Spinal cord (tissue), 9 donors: ENCODE measurements at regions not wholly inside any gene's neighbourhood (a gene's known extent, or its start where the extent isn't known, plus 50 kb on each side); places are given as distances from the start of the nearest gene placed in this dataset.

ENCODE experiments used
- DNase-seq, 6 donors: peaks; one replicate each; pipeline versions ENCODE4 v3.0.0 to v3.0.0-alpha.2; 2013 to 2015; ENCODE audit warnings: low spot score in 6 of 6, low read depth in 4 of 6
- H3K27ac ChIP-seq: one replicate; pipeline ENCODE4 v1.5.1; 2013; ENCODE audit warnings: low read depth, low read length, control low read depth
- H3K27me3 ChIP-seq: one replicate; pipeline ENCODE4 v1.6.1; 2013; ENCODE audit warnings: low read length; ENCODE audit not compliant: control insufficient read depth, insufficient read depth
- H3K36me3 ChIP-seq: one replicate; pipeline ENCODE4 v1.6.1; 2013; ENCODE audit warnings: low read length; ENCODE audit not compliant: control insufficient read depth, insufficient read depth
- H3K4me1 ChIP-seq: one replicate; pipeline ENCODE4 v1.6.1; 2013; ENCODE audit warnings: low read length; ENCODE audit not compliant: control insufficient read depth, insufficient read depth
- H3K4me3 ChIP-seq: one replicate; pipeline ENCODE4 v1.5.1; 2013; ENCODE audit warnings: low read depth, low read length, control low read depth
- H3K9me3 ChIP-seq: one replicate; pipeline ENCODE4 v1.6.1; 2013; ENCODE audit warnings: low read length; ENCODE audit not compliant: control insufficient read depth, insufficient read depth
- WGBS: methylation state at CpG from one replicate; pipeline ENCODE4 v1.1.5; 2013; ENCODE audit warnings: missing lambda C conversion rate; ENCODE audit not compliant: insufficient coverage; 5-methylcytosine and 5-hydroxymethylcytosine counted together
- donor health status: healthy.

DNA sequence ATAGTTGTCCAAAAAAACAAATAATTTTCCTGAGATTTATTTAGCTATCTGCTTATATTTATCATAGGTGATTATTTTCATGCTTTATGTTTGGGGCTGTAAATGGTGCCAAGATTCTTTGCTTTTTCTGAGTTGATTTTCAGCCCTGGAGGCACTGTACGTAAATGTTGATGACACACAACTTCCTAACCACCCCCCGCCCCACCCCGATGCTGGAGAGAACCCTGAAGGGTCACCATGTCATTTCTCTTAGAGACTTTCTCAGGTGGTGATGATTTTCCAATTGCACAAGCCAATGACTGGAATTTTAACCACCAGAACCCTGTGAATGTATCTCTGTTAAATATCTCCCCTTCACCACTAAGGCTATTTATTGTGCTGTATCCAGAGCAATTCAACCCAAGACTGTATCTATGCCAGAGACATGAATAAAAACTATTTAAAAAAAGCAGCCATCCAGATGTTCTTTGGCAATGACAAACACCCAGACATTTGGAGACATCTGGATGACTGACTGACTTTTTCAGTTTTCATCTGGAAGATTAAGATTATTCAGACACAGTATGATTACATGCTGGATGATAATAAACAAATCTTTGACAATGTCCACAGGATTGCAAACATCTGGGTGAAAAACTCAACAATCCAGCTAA is 346.0 kb downstream of the LMX1A start:
- Histone ChIP-seq H3K27ac (no peak overlapping the region), H3K9me3 (no peaks in the 10 kb centered on the region), H3K27me3 (no peaks in the 10 kb centered on the region), H3K4me1 (no peaks in the 10 kb centered on the region), H3K4me3 (no peak overlapping the region), H3K36me3 (no peaks in the 10 kb centered on the region)
- WGBS, result 100% methylated on average over 1 of the region's 3 CpGs
- DNase-seq, result no peak

DNA sequence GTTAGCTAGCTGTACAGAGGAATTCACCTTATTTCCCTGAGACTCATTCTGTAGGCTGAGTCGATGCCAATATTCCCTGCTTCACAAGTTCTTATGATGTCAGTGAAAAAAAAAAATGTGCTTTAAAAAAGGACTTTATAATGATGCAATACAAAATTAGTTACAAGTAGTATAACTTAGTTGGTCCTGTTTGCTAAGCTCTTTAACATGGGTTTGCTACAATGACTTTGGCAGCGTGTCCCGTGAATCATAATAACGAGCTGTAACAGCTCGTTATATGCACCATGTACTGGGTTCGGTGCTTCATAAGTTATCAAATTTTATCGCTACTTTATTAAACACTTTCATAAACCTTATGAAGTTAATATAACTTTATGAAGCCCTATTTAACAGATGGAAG is 349.7 kb downstream of the LMX1A start:
- DNase-seq, result peak in 1 of 6 donors; percentile 23
- Histone ChIP-seq H3K36me3 (no peaks in the 10 kb centered on the region), H3K4me1 (no peaks in the 10 kb centered on the region), H3K27ac (no peak overlapping the region), H3K27me3 (no peaks in the 10 kb centered on the region), H3K4me3 (no peak overlapping the region), H3K9me3 (no peaks in the 10 kb centered on the region)
- 73% methylated on average over 3 of the region's 7 CpGs for WGBS

DNA sequence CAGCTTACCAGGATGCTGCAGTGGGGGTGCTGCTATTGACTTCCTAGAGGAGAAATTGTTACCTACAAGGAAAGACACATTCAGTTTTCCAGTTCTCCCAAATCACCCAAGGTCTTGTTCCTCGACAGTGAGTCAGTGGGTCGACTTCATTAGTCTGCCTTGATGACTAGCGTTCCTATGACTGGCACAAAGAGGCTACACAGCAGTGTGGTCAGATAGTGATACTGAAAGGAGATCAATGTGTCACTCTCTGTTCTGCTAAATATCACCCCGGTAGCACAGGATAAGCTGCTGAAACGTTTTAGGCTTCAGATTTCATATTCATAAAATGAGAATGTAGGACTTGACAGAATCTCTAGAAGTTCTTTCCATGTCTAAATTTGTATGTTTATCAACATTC is 357.4 kb downstream of the LMX1A start:
- H3K27ac ChIP-seq, result no peak overlapping the region
- no peaks in the 10 kb centered on the region for H3K36me3 ChIP-seq
- no peaks in the 10 kb centered on the region for H3K27me3 ChIP-seq
- H3K4me3 ChIP-seq, result no peak overlapping the region
- WGBS, result 90% methylated on average over 2 of the region's 5 CpGs
- H3K9me3 ChIP-seq, result no peaks in the 10 kb centered on the region
- H3K4me1 ChIP-seq, result no peaks in the 10 kb centered on the region
- DNase-seq, result no peak

DNA sequence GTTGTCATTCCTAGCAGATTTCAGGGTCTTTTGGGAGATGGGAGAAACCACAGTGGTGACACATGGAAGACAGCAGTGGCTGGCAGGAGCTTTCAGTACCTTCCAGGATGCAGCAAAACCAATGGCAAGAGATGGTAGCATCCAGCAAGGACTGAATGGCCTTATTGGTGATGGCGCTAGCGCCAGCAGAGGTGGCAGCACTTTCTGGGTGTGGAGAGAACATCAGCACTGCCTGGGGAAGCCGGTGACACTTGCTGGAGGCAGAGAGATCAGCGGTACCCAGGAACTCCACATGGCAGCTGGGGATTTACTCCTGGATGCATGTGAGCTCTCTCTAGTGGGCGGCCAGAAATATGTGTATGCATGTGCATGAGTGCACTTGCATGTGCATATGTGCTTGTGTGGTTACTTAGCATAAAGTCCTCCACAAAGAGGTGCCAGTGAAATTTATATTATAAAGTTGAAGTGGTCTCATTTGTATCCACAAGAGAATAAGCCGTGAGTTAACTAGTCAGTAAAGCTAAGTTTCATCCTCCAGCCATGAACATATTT is 364.7 kb downstream of the LMX1A start:
- Histone ChIP-seq H3K9me3 (no peaks in the 10 kb centered on the region), H3K27me3 (no peaks in the 10 kb centered on the region), H3K27ac (no peak overlapping the region), H3K4me1 (no peaks in the 10 kb centered on the region), H3K36me3 (no peaks in the 10 kb centered on the region), H3K4me3 (no peak overlapping the region)
- WGBS, result 99% methylated on average over 5 of the region's 6 CpGs
- no peak for DNase-seq

DNA sequence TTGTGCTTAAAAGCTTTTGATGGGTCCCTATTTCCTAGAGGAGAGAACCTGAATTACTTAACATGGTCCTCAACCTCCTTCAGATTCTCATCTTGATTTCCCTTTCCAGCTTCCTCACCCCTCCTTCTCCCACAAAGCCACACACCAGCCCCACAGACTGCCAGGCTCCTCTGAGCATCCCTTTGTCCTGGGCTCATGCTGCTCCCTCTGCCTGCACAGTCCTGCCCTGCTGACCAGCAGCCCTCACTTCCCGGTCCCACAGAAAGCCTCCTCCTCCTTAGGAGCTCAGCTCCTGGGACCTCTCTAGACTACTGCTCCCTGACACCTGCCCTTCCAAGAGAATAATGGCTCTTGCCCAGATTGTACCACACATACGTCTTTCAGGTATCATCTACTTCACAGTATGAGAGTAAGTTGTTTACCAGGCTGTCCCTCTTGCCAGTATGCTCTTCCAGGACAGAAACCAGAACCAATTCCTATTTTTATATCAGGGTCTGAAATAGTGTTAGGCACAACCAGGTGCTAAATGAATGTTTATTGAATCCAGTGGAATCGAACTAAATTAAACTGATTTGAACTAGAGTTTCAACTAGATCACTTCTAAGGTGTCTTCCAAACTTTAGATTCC is 373.4 kb downstream of the LMX1A start:
- H3K4me1 ChIP-seq, result no peaks in the 10 kb centered on the region
- H3K4me3 ChIP-seq, result no peak overlapping the region
- no peaks in the 10 kb centered on the region for H3K27me3 ChIP-seq
- DNase-seq, result no peak
- H3K27ac ChIP-seq, result no peak overlapping the region
- no peaks in the 10 kb centered on the region for H3K36me3 ChIP-seq
- WGBS, result 14% methylated on average over 1 of the region's 3 CpGs
- H3K9me3 ChIP-seq, result no peaks in the 10 kb centered on the region

DNA sequence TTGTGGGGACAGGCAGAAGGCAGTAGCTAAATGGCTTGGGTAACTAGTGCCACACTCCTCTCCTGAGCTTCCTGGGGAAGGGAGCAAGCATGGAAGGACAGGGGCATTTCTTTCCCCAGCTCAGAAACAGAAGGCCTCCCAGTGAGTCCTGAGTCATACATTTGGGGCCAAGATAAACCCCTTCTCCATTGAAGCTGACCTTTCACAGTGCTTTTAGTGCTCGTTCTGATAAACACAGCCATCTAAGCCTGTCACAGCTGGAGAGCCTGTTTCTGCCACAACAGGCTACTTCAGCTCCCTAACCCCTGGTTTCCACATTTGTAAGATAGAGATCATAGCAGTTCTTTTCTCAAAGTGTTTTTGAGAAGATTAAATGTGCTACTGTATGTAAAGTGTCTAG is 374.0 kb downstream of the LMX1A start:
- Histone ChIP-seq H3K27me3 (no peaks in the 10 kb centered on the region), H3K4me1 (no peaks in the 10 kb centered on the region), H3K27ac (no peak overlapping the region), H3K9me3 (no peaks in the 10 kb centered on the region), H3K4me3 (no peak overlapping the region), H3K36me3 (no peaks in the 10 kb centered on the region)
- DNase-seq, result peak in 1 of 6 donors; percentile 28
- WGBS, result 56% methylated on average over 1 of the region's 1 CpG

DNA sequence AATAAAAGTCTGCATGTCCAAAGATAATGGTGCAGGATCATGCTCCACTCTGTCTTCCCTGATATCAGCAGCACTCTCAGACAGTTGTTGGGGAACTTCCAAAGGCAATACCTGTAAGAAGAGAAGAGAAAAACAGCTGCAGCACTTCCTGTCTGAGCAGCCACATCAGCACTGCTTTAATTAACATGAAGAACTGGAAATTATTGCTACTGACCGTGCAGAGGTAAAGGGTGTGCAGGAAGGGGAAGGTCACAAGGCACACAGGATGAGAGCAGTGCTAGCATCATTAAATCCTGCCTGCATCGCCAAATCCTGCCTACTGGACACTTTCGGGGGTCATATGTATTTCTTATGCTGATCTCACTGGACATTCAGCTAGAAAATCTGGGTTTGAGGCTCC is 379.0 kb downstream of the LMX1A start:
- Histone ChIP-seq H3K4me1 (no peaks in the 10 kb centered on the region), H3K27ac (no peak overlapping the region), H3K4me3 (no peak overlapping the region), H3K9me3 (no peaks in the 10 kb centered on the region), H3K36me3 (no peaks in the 10 kb centered on the region), H3K27me3 (no peaks in the 10 kb centered on the region)
- no CpG with 5 or more reads among the region's 3 CpGs for WGBS
- no peak for DNase-seq

DNA sequence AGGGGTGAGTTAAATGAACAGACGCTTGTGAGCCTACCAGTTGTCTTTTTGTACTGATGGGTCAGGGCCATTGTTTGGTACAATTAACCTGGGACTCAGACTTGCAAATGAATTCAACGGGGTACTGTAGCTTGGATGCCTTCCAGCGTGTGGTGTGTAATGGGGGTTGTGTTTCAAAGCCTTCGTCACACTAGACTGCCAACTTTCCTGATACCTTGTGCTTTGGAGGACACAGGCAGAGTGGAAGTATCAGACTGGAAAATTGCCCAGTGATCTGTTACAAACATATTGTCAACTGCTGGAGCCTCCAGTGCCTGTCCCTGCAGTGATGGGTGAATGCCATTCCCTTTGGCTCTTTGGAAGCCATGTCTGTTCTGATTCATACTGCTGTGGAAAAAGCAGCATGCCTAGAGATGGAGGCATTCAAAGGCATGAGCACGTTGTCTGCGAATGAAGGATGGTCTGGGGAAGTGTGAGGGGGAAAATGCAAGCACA is 384.5 kb downstream of the LMX1A start:
- 51% methylated on average over 3 of the region's 6 CpGs for WGBS
- Histone ChIP-seq H3K27me3 (no peaks in the 10 kb centered on the region), H3K36me3 (no peaks in the 10 kb centered on the region), H3K4me3 (no peak overlapping the region), H3K27ac (no peak overlapping the region), H3K4me1 (no peaks in the 10 kb centered on the region), H3K9me3 (no peaks in the 10 kb centered on the region)
- DNase-seq, result peak in 2 of 6 donors; percentile 61 to 79

DNA sequence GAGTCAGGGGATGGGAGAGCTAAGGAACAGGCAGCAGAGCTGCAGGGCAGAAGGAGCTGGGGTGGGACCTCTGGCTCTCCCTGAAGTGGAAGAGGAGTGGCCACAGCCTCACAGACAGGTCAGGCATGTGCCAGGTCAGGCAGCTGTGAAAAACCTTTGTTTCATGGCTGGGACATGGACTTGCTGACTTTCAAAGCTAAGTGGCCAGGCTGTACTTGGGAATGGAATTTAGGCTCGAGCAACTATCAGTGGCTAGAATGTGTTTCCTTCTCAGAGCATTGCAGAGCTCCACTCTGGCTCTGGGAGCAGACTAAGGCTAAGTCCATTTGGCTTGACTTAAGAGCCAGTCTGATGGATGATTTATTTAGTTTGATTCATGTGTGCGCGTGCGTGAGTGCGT is 385.1 kb downstream of the LMX1A start:
- no peaks in the 10 kb centered on the region for H3K36me3 ChIP-seq
- H3K4me1 ChIP-seq, result no peaks in the 10 kb centered on the region
- no peak overlapping the region for H3K4me3 ChIP-seq
- H3K9me3 ChIP-seq, result no peaks in the 10 kb centered on the region
- DNase-seq, result no peak
- H3K27ac ChIP-seq, result no peak overlapping the region
- no peaks in the 10 kb centered on the region for H3K27me3 ChIP-seq
- 63% methylated on average over 5 of the region's 5 CpGs for WGBS

DNA sequence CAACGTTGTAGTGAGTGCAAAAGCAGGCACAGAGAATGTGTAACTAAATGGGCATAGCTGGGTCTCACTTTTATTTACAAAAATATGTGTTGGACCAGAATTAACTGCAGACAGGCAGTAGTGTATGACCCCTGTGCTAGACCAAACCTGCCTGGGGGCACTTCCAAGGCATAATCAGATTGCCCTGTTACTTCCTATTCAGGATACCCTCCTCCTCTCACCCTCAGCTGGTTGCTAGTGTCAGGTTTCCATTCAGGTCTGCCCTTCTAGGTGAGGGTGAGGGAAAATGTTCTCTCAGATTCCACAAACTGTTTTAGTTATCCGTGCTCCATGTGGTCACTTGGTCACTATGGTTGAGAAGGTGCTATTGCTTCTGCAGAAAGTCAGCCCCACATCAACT is 387.3 kb downstream of the LMX1A start:
- Histone ChIP-seq H3K36me3 (no peaks in the 10 kb centered on the region), H3K27me3 (no peaks in the 10 kb centered on the region), H3K27ac (no peak overlapping the region), H3K9me3 (no peaks in the 10 kb centered on the region), H3K4me1 (no peaks in the 10 kb centered on the region), H3K4me3 (no peak overlapping the region)
- no peak for DNase-seq
- 100% methylated on average over 1 of the region's 2 CpGs for WGBS
